HepG2 (cell line): ENCODE measurements at regions not wholly inside any gene's neighbourhood (a gene's known extent, or its start where the extent isn't known, plus 50 kb on each side); places are given as distances from the start of the nearest gene placed in this dataset.

Source experiments
- AKAP8 ChIP-seq: sonication (generic); formaldehyde crosslinking; IDR thresholded peaks from 2 replicates; pipeline ENCODE4 v1.5.1; 2020; ENCODE audit warnings: mild to moderate bottlenecking, missing genetic modification reagents
- ARNT ChIP-seq: fragments of 450-650 bp; IDR thresholded peaks from 2 replicates; pipeline ENCODE4 v1.6.1; 2017
- ATF1 ChIP-seq: IDR thresholded peaks from 2 replicates; pipeline ENCODE4 v1.6.1; 2016; ENCODE audit warnings: mild to moderate bottlenecking, control low read depth
- BORCS8-MEF2B ChIP-seq: sonication (generic); formaldehyde crosslinking; IDR thresholded peaks from 2 replicates; pipeline ENCODE4 v1.8.0; 2022; ENCODE audit warnings: mild to moderate bottlenecking, missing genetic modification reagents
- CEBPB ChIP-seq: IDR thresholded peaks from 2 replicates; pipeline ENCODE4 v1.6.1; 2011; ENCODE audit warnings: low read depth, low read length, improper control_type of control experiment, borderline replicate concordance
- ELF3 ChIP-seq: IDR thresholded peaks from 2 replicates; pipeline ENCODE4 v1.6.1; 2016; ENCODE audit warnings: missing genetic modification reagents, missing compliant biosample characterization
- ETV6 ChIP-seq: sonication (generic); formaldehyde crosslinking; conservative IDR thresholded peaks from 2 replicates; pipeline ENCODE4 v1.4.0; 2020; ENCODE audit warnings: missing genetic modification reagents
- HDAC1 ChIP-seq: sonication (generic); formaldehyde crosslinking; IDR thresholded peaks from 2 replicates; pipeline ENCODE4 v1.5.1; 2020; ENCODE audit warnings: mild to moderate bottlenecking, missing genetic modification reagents
- HOXA7 ChIP-seq: sonication (generic); formaldehyde crosslinking; IDR thresholded peaks from 2 replicates; pipeline ENCODE4 v1.8.1; 2022; ENCODE audit warnings: mild to moderate bottlenecking, missing genetic modification reagents, moderate library complexity
- JUND ChIP-seq: sonication (generic); formaldehyde crosslinking; IDR thresholded peaks from 2 replicates; pipeline ENCODE4 v1.8.0; 2022; ENCODE audit warnings: mild to moderate bottlenecking, missing genetic modification reagents
- PHF5A ChIP-seq: IDR thresholded peaks from one replicate; pipeline ENCODE4 v1.6.1; 2018; ENCODE audit warnings: low read depth, missing genetic modification reagents; ENCODE audit not compliant: unreplicated experiment
- RARG ChIP-seq: sonication (generic); formaldehyde crosslinking; IDR thresholded peaks from 2 replicates; pipeline ENCODE4 v1.4.0; 2020; ENCODE audit warnings: low read depth, mild to moderate bottlenecking, missing genetic modification reagents
- REL ChIP-seq: sonication (generic); formaldehyde crosslinking; conservative IDR thresholded peaks from 2 replicates; pipeline ENCODE4 v1.8.0; 2022; ENCODE audit warnings: mild to moderate bottlenecking, missing genetic modification reagents, moderate library complexity
- SMAD3 ChIP-seq: sonication (generic); formaldehyde crosslinking; IDR thresholded peaks from 2 replicates; pipeline ENCODE4 v1.4.0; 2020; ENCODE audit warnings: missing genetic modification reagents
- SMARCE1 ChIP-seq: fragments of 450-650 bp; IDR thresholded peaks from 2 replicates; pipeline ENCODE4 v1.6.1; 2017; ENCODE audit warnings: borderline replicate concordance
- SP2 ChIP-seq: sonication (generic); formaldehyde crosslinking; IDR thresholded peaks from 2 replicates; pipeline ENCODE4 v1.5.1; 2020; ENCODE audit warnings: mild to moderate bottlenecking, missing genetic modification reagents
- TOE1 ChIP-seq: sonication (generic); formaldehyde crosslinking; IDR thresholded peaks from 2 replicates; pipeline ENCODE4 v1.4.0; 2020; ENCODE audit warnings: mild to moderate bottlenecking, missing genetic modification reagents
- ZNF496 ChIP-seq: sonication (generic); formaldehyde crosslinking; IDR thresholded peaks from 2 replicates; pipeline ENCODE4 v1.8.1; 2023; ENCODE audit warnings: mild to moderate bottlenecking, moderate library complexity, missing genetic modification reagents; ENCODE audit not compliant: insufficient replicate concordance
- ZNF550 ChIP-seq: sonication (generic); formaldehyde crosslinking; IDR thresholded peaks from 2 replicates; pipeline ENCODE4 v1.4.0; 2020; ENCODE audit warnings: mild to moderate bottlenecking, missing genetic modification reagents, borderline replicate concordance
- ZNF766 ChIP-seq: sonication (generic); formaldehyde crosslinking; IDR thresholded peaks from 2 replicates; pipeline ENCODE4 v1.5.0; 2020; ENCODE audit warnings: missing genetic modification reagents, borderline replicate concordance
- TF ChIP-seq, protein P1 (sequence below): sonication (generic); formaldehyde crosslinking; IDR thresholded peaks from 2 replicates; pipeline ENCODE4 v1.8.0; 2023; ENCODE audit warnings: mild to moderate bottlenecking, missing genetic modification reagents
- TF ChIP-seq, protein P2 (sequence below): IDR thresholded peaks from 2 replicates; pipeline ENCODE4 v1.6.1; 2016
- TF ChIP-seq, protein P3 (sequence below): sonication (generic); formaldehyde crosslinking; IDR thresholded peaks from 2 replicates; pipeline ENCODE4 v1.8.0; 2022; ENCODE audit warnings: mild to moderate bottlenecking, missing genetic modification reagents, borderline replicate concordance
- TF ChIP-seq, protein P4 (sequence below): sonication (generic); IDR thresholded peaks from 2 replicates; pipeline ENCODE4 v1.6.1; 2016; ENCODE audit warnings: low read depth, borderline replicate concordance
- TF ChIP-seq, protein P5 (sequence below): sonication (generic); formaldehyde crosslinking; IDR thresholded peaks from 2 replicates; pipeline ENCODE4 v1.4.0; 2020; ENCODE audit warnings: missing genetic modification reagents, mild to moderate bottlenecking, borderline replicate concordance

DNA sequence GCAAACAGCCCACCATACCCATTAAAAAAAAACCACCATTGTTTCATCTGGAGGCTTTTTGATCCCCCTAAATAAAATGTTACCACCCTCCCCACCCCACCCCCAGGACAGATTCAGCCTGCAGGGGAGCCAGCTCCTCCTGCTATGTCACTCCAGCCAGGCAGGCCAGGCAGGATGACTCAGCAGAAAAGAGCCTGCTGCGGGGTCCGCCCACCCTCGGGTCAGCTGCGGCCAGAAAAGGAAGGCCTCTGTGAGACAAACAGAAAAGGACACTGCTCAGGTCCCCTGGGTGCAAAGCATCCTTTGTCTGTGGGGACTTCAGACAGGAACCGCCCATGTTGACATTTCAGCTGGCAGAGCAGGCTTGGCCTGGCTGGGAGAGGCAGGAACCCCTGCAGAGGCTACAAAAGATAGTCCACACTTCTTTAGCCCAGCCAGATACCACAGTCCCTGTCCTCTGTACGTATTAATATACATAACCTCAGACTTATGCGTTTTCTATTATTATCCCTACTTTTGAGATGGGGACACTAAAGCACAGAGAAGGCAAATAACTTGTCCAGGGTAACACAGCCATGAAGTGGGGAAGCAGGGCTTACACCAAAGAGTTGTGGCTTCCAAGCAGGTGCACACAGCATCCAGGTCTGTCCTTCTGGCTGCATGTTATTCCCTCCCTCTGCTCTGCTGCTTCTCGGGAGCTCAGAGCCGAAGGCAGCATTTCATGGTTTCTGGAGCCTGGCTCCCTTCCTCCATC is 147.7 kb downstream of the CPEB2 start (continued):
- TF ChIP-seq, protein P1, sequence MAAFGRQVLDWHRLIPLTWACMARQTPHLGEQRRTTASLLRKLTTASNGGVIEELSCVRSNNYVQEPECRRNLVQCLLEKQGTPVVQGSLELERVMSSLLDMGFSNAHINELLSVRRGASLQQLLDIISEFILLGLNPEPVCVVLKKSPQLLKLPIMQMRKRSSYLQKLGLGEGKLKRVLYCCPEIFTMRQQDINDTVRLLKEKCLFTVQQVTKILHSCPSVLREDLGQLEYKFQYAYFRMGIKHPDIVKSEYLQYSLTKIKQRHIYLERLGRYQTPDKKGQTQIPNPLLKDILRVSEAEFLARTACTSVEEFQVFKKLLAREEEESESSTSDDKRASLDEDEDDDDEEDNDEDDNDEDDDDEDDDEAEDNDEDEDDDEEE (CRISPR knock-in tag) = no peak
- TF ChIP-seq BORCS8-MEF2B (no peak; the same call in 1 of the 2 replicates), ZNF766 (no peak), RARG (CRISPR knock-in tag) (no peak), SMAD3 (CRISPR knock-in tag) (0 out of 2 replicates have a peak, but pooled peaks have one; percentile 58), JUND (CRISPR knock-in tag) (no peak), HDAC1 (peak; percentile 81), SMARCE1 (no peak), ETV6 (no peak), ZNF496 (no peak), ELF3 (0 out of 2 replicates have a peak, but pooled peaks have one; percentile 42), HOXA7 (CRISPR knock-in tag) (no peak), ARNT (no peak), PHF5A (CRISPR knock-in tag) (no peak), ATF1 (CRISPR knock-in tag) (no peak), TOE1 (CRISPR knock-in tag) (no peak), AKAP8 (CRISPR knock-in tag) (no peak), CEBPB (no peak), REL (CRISPR knock-in tag) (no peak), ZNF550 (CRISPR knock-in tag) (no peak), SP2 (CRISPR knock-in tag) (no peak)
- TF ChIP-seq, protein P2, sequence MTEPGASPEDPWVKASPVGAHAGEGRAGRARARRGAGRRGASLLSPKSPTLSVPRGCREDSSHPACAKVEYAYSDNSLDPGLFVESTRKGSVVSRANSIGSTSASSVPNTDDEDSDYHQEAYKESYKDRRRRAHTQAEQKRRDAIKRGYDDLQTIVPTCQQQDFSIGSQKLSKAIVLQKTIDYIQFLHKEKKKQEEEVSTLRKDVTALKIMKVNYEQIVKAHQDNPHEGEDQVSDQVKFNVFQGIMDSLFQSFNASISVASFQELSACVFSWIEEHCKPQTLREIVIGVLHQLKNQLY (CRISPR knock-in tag) = no peak
- TF ChIP-seq, protein P3, sequence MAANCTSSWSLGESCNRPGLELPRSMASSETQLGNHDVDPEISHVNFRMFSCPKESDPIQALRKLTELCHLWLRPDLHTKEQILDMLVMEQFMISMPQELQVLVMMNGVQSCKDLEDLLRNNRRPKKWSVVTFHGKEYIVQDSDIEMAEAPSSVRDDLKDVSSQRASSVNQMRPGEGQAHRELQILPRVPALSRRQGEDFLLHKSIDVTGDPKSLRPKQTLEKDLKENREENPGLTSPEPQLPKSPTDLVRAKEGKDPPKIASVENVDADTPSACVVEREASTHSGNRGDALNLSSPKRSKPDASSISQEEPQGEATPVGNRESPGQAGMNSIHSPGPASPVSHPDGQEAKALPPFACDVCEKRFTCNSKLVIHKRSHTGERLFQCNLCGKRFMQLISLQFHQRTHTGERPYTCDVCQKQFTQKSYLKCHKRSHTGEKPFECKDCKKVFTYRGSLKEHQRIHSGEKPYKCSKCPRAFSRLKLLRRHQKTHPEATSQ (CRISPR knock-in tag) = no peak
- TF ChIP-seq, protein P4, sequence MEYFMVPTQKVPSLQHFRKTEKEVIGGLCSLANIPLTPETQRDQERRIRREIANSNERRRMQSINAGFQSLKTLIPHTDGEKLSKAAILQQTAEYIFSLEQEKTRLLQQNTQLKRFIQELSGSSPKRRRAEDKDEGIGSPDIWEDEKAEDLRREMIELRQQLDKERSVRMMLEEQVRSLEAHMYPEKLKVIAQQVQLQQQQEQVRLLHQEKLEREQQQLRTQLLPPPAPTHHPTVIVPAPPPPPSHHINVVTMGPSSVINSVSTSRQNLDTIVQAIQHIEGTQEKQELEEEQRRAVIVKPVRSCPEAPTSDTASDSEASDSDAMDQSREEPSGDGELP = peak; percentile 94
- TF ChIP-seq, protein P5, sequence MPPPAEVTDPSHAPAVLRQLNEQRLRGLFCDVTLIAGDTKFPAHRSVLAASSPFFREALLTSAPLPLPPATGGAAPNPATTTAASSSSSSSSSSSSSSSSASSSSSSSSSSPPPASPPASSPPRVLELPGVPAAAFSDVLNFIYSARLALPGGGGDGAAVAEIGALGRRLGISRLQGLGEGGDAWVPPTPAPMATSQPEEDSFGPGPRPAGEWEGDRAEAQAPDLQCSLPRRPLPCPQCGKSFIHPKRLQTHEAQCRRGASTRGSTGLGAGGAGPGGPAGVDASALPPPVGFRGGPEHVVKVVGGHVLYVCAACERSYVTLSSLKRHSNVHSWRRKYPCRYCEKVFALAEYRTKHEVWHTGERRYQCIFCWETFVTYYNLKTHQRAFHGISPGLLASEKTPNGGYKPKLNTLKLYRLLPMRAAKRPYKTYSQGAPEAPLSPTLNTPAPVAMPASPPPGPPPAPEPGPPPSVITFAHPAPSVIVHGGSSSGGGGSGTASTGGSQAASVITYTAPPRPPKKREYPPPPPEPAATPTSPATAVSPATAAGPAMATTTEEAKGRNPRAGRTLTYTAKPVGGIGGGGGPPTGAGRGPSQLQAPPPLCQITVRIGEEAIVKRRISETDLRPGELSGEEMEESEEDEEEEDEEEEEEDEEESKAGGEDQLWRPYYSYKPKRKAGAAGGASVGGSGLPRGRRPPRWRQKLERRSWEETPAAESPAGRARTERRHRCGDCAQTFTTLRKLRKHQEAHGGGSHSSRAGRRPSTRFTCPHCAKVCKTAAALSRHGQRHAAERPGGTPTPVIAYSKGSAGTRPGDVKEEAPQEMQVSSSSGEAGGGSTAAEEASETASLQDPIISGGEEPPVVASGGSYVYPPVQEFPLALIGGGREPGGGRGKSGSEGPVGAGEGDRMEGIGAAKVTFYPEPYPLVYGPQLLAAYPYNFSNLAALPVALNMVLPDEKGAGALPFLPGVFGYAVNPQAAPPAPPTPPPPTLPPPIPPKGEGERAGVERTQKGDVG (CRISPR knock-in tag) = no peak
